ENCODE measurements at regions not wholly inside any gene's neighbourhood (a gene's known extent, or its start where the extent isn't known, plus 50 kb on each side); places are given as distances from the start of the nearest gene placed in this dataset.

DNA sequence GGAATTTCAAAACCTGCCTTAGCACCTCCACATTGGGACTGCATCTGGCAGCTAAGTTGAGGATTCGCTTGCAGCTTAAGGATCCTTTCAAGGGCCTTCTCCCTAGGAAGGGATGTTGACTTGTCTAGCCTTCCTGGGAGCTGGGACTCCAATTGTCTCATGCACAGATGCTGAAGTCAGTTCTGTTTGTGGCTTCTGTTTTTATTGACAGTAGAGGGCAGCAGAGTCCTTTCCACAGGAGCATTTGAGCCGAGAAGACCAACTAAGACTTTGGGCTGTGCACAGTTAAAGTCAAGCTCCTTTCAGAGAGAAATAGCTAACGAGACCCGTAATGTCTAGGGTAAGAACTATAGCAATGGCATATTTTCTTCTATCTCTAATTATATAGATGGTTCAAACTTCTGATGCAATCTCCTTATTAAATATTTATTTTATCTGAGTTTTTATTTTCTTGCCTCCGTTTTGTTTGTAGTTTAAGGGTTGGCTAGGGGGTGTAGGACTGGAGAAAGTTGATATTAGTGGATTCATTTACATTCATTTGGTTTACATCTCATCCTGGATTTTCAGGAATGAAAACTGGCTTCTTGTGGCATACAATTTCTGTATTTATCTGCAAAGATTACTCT lies 59.7 kb upstream of the KBTBD8 start:
- no peak overlapping the region for H2BK120ac ChIP-seq (replicated peaks; ENCODE audit: low read depth, low read length)
- POLR2A ChIA-PET (ENCODE audit: partially characterized antibody) = interaction anchor here (0.6 to 1.1 kb wide), 3 partner anchors 34 to 124 kb away, joined by 3 to 4 read pairs (median 3); no protein-coding TSS in a partner anchor
- no peak overlapping the region for H3K23ac ChIP-seq (ENCODE audit: insufficient read length)
- H3K9ac ChIP-seq (replicated peaks in 1 of 4; ENCODE audit: extremely low read depth in 1 of 4, low read depth in 3 of 4, low read length in 3 of 4) = peak overlapping the region in 1 of 4 experiments; percentile 34; a peak in 1 of 7 replicates
- no peak overlapping the region for H2BK12ac ChIP-seq (ENCODE audit: low read depth, low read length)
- no peak overlapping the region for H2AK5ac ChIP-seq (ENCODE audit: low read depth, low read length)
- peaks cover 3 to 11% (median 3%) of the 10 kb centered on the region in 4 experiments for H3K4me1 ChIP-seq (replicated peaks in 1 of 4; ENCODE audit: control insufficient read depth in 3 of 4, insufficient read depth in 4 of 4, low read length in 3 of 4)
- no peak overlapping the region for H4K8ac ChIP-seq (ENCODE audit: extremely low read depth, insufficient read depth, low read length)
- no peak overlapping the region for H3K4me2 ChIP-seq (ENCODE audit: insufficient read depth in 1 of 2, low read depth in 2 of 2, low read length in 2 of 2)
- H3K27me3 ChIP-seq (replicated peaks in 1 of 4; ENCODE audit: control insufficient read depth in 3 of 4, extremely low read depth in 1 of 4, insufficient read depth in 3 of 4, low read length in 3 of 4) = no peaks in the 10 kb centered on the region
- no peaks in the 10 kb centered on the region for H3K9me3 ChIP-seq (ENCODE audit: insufficient read depth in 2 of 2, low read depth in 1 of 2, low read length in 1 of 2)
- H3K4me3 ChIP-seq (ENCODE audit: extremely low read depth in 1 of 4, insufficient read depth in 2 of 4, low read depth in 3 of 4, low read length in 4 of 4) = no peak overlapping the region
- H4K91ac ChIP-seq (replicated peaks; ENCODE audit: insufficient read length, low read length) = no peak overlapping the region
- H2BK20ac ChIP-seq (ENCODE audit: low read length) = no peak overlapping the region
- FAIRE-seq (peak; percentile 99), DNase-seq (ENCODE audit: low read depth in 1 of 2, low spot score in 2 of 2) (peak in 1 of 2 experiments; percentile 54)
- H4K20me1 ChIP-seq (replicated peaks in 1 of 2; ENCODE audit: control insufficient read depth in 1 of 2, insufficient read depth in 2 of 2, low read length in 2 of 2) = no peaks in the 10 kb centered on the region
- no peaks in the 10 kb centered on the region for H3K36me3 ChIP-seq (ENCODE audit: control insufficient read depth in 2 of 4, insufficient read depth in 4 of 4, low read length in 3 of 4)
- H3K79me2 ChIP-seq (ENCODE audit: control insufficient read depth in 1 of 2, insufficient read depth in 2 of 2, low read length in 2 of 2) = no peaks in the 10 kb centered on the region
- H3K56ac ChIP-seq (replicated peaks; ENCODE audit: insufficient read length, low read depth, low read length) = no peak overlapping the region
- no peak overlapping the region for H2BK5ac ChIP-seq (ENCODE audit: low read depth, low read length)
- no peaks in the 10 kb centered on the region for H3K79me1 ChIP-seq (ENCODE audit: low read depth, low read length)
- CTCF ChIA-PET (ENCODE audit: partially characterized antibody) = interaction anchor here (0.6 to 2.8 kb wide), 46 partner anchors 8 to 1963 kb away, joined by 3 to 19 read pairs (median 4); no protein-coding TSS in a partner anchor
- TF ChIP-seq BRCA1 (IDR thresholded peaks at IDR 0.05; ENCODE audit: low read depth, low read length) (no peak), SP2 (IDR thresholded peaks at IDR 0.05; ENCODE audit: low read length) (no peak), POU5F1 (IDR thresholded peaks at IDR 0.05; ENCODE audit: low read depth, low read length) (no peak), RAD21 (IDR thresholded peaks at IDR 0.05 in 1 of 2, conservative IDR thresholded peaks at IDR 0.05 in 1 of 2; ENCODE audit: low read depth in 2 of 2, low read length in 2 of 2) (peak; percentile 94 to 97)
- TF ChIP-seq, protein P1, sequence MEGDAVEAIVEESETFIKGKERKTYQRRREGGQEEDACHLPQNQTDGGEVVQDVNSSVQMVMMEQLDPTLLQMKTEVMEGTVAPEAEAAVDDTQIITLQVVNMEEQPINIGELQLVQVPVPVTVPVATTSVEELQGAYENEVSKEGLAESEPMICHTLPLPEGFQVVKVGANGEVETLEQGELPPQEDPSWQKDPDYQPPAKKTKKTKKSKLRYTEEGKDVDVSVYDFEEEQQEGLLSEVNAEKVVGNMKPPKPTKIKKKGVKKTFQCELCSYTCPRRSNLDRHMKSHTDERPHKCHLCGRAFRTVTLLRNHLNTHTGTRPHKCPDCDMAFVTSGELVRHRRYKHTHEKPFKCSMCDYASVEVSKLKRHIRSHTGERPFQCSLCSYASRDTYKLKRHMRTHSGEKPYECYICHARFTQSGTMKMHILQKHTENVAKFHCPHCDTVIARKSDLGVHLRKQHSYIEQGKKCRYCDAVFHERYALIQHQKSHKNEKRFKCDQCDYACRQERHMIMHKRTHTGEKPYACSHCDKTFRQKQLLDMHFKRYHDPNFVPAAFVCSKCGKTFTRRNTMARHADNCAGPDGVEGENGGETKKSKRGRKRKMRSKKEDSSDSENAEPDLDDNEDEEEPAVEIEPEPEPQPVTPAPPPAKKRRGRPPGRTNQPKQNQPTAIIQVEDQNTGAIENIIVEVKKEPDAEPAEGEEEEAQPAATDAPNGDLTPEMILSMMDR (IDR thresholded peaks at IDR 0.05; ENCODE audit: control extremely low read depth in 1 of 3, insufficient read depth in 1 of 3, low read depth in 1 of 3, low read length in 3 of 3) = peak in 2 of 3 experiments; percentile 76 to 82; a peak in 3 of 4 replicates
- no peak overlapping the region for H3K27ac ChIP-seq (ENCODE audit: low read depth, low read length)
- no peak overlapping the region for H3K18ac ChIP-seq (ENCODE audit: extremely low read depth, low read length)
- WGBS, 2 experiments (ENCODE audit: extremely low coverage in 1 of 2, insufficient coverage in 1 of 2, insufficient read length in 1 of 2, insufficient replicate concordance in 2 of 2, low coverage in 1 of 2, low lambda C conversion rate in 2 of 2, missing lambda C conversion rate in 1 of 2) = 24% methylated on average over 5 of the region's 5 CpGs; no CpG with 5 or more reads in 1 of the 2 experiments
- no peaks in the 10 kb centered on the region for H3K23me2 ChIP-seq (ENCODE audit: low read depth, low read length)
- no peak overlapping the region for H2AFZ ChIP-seq (ENCODE audit: low read length)
- no peak overlapping the region for H4K5ac ChIP-seq (ENCODE audit: insufficient read length, low read depth, low read length)
- H3K4ac ChIP-seq (replicated peaks; ENCODE audit: insufficient read length, low read depth, low read length) = no peak overlapping the region
- H2BK15ac ChIP-seq (ENCODE audit: low read length) = no peak overlapping the region
- H3K14ac ChIP-seq (ENCODE audit: insufficient read length) = no peak overlapping the region

Measured in H1 (cell line).